GM18498 (cell line): ENCODE measurements at regions not wholly inside any gene's neighbourhood (a gene's known extent, or its start where the extent isn't known, plus 50 kb on each side); places are given as distances from the start of the nearest gene placed in this dataset.

ENCODE experiments used
- ATAC-seq: cut with Tn5 transposase; IDR thresholded peaks from one replicate; pipeline ENCODE4 v1.9.1; 2021; ENCODE audit warnings: mild to moderate bottlenecking, moderate library complexity; ENCODE audit not compliant: unreplicated experiment

DNA sequence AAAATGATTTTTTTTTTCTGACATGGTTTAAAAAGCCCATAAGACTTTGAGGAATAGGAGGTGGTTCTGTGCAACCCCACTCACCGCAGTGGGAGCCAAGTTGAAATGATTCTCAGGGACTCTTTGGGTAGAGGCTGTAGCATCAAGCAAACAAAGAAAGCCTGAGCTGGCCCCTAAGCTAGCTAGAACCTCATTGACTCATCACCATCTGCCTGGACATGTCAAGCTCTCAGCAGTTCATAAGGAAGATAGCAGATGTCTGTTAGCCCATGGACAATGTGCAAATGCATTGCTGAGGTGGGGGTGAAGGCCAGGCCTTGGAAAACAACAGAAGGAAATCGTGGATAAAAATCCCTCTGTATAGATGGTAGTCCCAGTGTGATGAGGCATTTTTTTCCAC lies 234.8 kb downstream of the NR2F2 start:
- ATAC-seq: no peak

DNA sequence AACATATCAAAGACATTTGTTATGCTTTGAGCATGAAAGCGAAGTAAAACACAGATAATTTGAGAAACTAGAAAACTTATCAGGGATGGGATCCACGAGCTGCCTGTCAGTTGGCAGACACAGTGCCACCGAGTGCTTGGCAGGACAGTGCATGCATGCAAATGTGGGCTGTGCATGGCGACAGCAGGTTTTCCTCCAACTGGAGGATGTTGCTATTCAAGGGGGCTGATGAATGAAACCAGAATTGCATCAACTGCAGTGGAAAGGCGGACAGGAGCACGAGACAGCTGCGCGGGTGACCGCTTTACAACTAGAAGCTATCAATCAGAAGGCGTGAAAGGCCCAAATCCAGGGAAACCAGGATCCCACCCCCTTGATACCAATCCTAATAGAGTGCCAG lies 244.3 kb downstream of the NR2F2 start:
- no peak for ATAC-seq

DNA sequence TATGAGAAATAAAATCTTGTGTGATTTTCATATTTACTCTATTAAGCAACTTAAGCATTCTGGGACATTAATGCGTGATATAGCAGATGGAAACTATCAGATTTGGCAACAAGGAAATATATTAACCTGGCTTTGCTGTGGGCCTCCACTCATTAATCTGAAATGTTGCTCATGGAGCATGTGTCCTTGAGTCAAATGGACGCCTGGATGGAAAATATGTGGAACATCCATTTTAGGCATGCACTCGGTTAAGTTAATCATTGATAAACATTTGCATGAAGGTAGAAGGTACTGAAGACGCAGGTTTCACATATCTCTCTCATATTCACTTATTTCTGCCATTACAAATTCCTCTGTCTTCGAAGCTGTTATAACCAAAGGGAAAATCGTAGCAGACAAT lies 246.1 kb downstream of the NR2F2 start:
- no peak for ATAC-seq

DNA sequence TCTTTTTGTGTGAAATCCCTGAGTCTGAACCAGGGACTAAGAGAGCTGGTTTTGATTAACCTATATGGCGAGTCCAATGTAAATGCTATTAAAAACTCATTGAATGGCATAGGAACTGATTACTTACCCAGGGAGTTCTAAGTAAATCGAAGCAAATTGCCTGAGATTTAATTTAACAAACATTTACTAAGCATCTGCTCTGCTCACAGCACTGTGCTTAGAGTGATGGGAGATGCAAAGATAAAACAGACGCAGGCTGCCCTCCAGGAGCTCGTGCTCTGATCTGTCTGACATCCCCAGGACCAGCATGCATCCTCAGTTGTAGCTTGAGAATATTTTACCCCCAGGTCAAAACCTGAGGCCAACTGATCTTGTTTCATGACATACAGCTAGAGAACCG lies 247.9 kb downstream of the NR2F2 start:
- no peak for ATAC-seq

DNA sequence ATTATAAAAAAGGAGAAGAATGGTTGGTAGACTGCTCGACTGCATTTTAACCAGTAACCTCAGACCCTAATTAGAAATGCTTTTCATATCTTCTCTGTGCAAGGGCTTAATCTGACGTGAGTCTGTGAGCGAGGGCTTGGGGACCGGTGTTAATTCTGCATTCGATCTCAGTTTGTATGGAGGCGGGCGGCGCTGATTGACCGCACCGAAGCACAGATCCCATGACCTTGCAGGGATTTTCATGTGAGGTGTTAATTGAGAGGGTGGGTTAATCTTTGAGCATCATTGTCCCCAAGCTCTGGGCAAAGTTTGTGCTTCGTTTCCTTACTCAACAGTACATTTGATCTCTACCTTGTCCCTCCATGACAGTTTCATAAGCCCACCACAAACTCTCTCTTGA lies 250.9 kb downstream of the NR2F2 start:
- no peak for ATAC-seq

DNA sequence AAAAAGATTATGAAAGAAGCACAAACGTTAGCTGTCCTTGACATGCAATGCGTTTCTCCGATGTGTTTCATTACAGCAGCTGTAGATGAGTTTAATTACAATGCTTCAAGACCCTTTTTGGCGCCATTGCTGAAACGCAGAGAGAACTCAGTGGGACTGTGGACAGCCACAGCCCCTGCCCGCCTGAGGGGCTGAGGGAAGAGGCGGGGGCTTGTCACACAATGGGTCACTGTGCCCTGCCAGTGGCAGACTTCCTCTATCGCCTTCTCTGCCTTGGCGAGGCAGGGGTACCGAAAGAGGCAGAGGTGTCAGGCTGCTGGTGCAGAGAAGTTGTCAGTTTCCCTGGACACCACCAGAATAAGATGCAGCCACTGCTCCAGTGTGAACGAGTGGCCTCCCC lies 252.0 kb downstream of the NR2F2 start:
- ATAC-seq: no peak

DNA sequence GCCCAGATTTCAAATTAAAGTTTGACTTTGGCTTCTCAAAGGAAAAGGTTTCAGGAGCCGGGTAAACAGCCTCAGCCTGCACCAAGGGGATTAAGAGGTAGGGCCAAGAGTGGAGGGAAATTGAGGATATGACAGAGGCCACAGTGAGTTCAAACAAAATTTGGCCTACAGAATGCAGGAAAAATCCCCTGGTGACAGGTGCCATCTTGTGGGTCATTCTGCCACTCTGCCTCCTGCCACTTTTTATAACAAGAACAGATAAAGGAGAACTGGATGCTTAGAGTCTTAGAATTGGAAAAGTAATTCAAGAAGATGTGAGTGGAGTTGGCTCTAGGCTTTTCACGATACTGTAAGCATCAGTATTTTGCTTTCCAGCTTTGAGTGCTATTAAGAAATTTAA lies 253.2 kb downstream of the NR2F2 start:
- ATAC-seq: no peak

DNA sequence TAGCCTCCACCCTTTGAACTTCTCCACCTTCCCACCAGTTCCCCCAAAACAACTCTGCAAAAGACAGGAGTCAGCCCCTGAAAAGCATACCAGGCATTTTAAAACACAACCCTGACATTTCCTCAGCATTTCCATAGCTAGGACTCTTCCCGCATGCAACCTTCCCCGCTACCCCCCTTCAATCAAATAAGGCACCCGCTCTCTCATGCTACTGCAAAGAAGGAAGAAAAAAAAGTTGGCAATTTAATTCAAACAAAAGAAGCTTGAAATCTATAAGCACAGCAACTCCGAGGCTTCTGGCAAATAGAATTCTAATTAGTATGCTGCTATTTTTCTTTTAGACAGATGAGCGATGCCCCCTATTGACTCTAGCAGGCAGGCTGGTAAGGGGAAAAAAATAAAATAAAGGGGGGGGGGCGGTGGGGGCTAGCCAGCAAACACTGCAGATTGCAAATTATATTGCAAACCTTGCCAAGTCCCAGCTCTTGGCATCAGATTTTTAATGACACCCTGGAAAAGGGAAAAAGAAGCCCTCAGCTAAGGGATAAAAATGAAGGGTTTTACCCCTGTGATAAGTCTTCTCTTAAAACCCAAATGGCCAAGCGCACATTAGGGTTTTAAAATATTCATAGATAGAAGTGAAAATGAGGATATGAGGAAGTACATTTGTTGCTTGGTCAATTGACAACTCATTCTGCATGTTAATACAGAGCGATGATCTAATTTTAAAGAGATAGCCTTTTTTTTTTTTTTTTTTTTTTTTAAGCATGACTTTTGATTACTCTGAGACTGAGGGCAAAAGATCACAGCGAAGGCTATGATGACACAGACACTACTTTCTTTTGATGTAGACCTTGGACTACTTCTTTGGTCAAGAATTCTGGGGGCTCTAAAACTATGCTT lies 255.2 kb downstream of the NR2F2 start:
- ATAC-seq: no peak

DNA sequence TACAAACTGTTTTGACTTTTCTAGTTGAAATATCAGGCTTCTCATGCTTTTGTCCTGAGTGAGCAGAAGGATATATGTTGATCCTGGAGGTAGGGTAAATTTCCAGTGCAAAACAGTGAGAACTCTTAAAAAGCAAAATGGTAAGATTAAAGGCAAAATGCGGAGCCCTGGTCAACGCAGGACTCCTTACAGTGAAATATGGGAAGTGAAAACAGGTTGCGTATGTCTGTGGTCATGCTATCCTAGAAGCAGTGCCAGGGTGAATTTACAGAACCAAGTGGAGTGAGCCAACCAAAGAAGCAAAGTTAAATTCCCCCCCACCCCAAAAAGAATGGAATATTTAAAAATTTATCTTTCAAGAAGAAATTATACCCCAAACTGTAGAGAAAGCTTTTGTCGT lies 256.4 kb downstream of the NR2F2 start:
- ATAC-seq: no peak

DNA sequence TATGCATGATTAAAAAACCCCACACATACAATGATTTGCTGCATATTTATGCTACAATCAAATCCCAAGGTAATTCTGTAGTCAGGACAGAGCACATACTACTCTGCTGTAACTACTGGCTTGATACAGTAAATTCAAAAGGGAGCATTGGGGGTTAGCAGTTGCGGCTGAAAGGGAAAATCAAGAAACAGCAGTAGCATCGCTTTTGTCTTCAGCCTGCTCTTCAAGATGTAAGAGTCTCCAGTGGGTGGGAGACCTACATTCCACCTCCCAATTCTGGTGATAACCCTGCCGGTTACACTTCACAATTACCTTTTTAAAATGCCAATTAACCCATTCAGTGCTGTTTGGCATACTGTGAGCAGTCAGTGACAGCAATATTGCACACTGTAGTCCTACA lies 259.4 kb downstream of the NR2F2 start:
- ATAC-seq: no peak

DNA sequence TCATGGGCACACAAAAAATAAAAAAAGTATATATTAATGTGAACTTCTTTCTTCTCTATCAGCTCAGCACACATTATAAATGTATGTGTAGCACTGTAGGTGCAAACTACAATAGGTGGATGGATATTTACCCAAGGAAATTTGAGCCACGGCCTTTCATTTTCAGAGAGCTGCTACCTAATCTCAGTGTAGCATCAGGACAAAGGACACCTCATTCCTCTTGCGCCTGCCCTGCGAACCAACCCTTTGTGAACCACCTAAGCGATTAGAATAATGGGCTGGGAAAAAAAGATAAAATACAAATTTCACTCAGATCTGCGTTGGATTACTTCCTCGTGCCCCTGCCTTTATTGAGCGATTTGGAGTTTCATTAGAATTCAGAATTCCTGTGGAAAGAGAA lies 263.2 kb downstream of the NR2F2 start:
- no peak for ATAC-seq

DNA sequence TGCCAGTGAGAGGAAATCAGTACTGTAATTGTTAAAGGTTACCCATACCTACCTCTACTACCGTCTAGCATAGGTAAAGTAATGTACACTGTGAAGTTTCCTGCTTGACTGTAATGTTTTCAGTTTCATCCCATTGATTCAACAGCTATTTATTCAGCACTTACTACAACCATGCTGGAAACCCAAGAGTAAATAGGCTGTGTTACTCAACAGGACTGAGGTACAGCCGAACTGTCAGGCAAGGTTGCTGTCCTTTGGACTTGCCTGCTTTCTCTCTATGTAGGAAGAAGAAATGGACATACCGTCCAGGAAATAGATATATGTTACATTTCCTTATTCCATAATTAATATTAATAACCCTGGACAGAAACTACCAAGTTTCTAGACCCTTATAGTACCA lies 265.5 kb downstream of the NR2F2 start:
- no peak for ATAC-seq

DNA sequence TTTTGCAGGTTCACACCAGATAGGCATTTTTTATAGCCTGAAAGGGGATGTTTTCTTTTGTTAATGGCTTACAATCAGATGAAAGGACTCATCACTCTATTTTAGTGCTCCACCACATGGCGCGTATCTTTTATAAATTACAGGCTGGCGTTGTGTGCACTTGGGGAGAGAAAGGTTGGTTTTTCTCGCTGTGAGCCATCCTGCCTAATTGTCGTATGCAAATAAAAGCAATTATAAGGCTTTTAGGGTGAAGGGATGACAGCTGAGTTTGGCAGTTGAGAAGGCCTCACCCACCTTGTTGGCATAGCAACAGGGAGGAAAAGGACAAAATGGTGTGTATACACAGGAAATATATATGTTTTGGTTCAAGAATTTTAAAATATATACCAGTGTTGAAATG lies 268.0 kb downstream of the NR2F2 start:
- ATAC-seq: no peak

DNA sequence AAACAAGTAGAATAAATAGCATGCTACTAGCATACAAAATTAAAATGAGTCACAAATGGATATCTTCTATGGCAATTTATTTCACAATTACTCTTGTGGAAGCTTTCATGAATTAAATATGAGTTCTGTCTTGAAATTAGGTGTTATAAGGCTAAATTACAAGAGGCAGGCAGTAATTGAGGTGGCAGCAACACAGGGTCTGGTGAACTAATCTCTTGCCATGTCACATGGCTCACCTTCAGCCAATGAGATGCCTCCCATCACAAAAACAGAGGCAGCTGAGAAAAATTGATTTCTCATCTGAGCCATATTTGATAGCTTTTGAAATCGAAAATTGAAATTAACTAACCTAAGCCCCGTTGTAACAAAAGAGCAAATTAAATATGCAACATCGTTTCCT lies 268.8 kb downstream of the NR2F2 start:
- no peak for ATAC-seq

DNA sequence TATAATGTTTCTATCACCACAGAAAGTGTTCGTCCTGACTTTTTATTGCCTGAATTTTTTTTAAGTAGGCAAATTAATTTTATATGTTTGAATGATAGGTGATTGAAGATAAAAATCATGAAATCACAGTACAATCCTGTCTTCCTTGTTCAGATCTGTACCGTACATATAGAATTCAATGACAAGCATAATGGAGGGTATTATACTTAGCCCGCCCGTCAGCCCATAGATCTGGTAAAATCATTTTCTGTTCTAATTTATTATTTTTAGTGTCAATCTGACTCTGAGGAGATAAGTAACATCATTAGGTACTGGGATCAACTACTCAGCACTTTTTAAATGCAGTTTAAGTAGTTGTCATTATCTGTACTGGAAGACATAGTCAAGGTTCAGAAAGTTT lies 269.9 kb downstream of the NR2F2 start:
- no peak for ATAC-seq

DNA sequence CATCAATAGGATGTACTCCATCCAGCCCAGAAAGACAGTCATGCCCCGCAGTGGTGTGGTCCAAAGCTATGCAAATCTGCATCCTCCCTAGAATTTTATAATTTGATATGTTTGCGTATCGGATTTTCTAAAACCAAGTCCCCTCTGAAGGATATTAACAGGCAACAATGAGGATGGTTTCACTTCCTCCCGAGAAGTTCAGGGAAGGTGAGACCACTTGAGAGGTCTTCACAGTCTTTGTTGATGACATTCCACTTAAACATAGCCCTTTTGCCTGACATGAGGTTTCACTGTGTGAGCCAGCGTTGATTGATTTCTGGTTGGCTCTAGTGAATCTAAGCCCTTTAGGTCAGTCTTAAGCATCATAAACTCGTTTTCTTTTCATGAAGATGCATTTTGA lies 276.1 kb downstream of the NR2F2 start:
- no peak for ATAC-seq

DNA sequence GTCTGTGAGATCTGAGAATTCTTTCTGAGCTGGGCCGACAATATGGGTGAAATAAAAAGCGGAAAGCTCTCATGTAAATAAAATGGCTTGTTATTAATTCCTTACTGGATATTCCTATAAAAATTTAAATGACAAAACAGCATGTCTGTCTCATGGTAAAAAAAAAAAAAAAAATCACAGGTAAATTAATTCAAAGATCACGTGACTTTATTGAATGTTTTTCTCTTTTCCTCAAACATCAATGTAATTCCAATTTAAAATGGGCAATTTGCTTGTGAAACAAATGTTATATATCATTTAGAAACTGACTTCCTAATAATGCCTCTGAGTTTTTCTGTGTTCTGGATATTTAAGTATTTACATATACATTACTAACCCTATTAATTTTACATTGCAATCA lies 280.3 kb downstream of the NR2F2 start:
- ATAC-seq: no peak

DNA sequence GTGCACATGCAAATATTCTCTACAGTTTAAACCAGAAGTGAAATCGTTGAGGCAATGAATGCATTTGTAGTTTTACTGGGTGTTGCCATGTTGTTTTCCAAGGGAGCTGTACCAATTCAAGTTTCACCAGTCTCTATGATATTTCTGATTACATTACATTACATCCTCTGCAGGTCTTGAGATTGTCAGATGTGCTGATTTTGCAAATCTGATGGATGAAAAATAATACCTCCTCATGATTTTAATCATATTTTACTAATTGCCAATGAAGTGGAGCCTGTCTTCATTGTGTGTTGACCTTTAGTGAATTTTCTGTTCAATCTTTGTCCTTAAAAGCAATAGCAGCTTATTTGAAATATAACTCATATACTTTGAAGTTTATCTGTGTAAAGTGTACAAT lies 282.4 kb downstream of the NR2F2 start:
- ATAC-seq: no peak

DNA sequence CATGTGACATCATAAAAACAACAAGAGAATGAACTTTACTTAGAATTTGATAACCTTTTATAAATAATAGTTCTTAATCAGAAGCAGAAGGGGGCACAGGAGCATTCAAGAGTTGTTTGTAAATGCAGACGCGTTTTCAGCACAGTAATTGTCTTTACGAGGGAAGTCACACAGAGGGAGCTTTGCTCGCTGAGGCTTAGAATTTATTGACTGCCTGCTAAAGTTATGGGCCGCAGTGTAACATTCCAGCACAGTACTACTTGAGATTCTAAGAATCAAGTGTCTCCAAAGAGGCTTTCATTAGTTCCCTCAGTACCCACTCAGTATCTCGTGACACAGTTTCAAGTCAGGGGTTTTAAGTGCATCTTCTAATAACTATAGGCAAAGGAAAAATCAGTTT lies 288.7 kb downstream of the NR2F2 start:
- no peak for ATAC-seq

DNA sequence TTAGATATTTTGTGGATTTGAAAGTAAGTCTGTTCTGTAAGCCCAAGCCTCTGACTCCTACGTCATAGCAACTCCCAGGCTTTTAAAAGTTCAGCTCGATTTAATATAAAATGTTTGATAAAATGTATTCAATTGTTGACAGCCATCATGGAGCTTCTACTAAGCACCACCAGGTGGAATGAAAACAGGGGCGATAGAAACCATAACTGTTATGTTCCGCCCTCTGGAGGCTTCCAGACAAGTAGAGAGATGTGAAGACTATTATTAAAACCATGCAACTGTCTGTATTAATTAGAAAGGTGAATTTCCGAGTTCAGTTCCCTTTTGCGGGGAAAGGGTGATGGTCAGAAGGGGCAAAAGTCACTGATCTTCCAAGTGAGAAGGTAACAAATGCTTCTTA lies 292.2 kb downstream of the NR2F2 start:
- ATAC-seq: no peak

DNA sequence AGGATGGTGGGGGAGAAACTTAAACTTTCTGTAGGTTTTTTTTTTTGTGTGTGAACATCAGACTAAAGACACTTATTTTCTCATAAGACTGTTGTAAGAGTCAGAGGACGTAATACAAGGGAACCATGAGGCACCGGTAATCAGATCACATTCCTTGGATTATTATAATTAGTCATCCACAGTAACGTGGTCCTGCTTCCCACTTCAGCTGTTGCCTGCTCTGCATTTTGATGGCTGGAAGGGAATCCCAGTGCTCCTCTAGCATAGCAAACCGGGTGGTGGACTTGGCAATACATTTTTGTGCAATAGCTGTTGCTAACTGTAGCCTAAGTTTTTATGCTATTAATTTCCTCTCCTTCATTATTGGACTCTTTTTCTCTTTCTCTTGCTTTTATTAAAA lies 294.8 kb downstream of the NR2F2 start:
- no peak for ATAC-seq

DNA sequence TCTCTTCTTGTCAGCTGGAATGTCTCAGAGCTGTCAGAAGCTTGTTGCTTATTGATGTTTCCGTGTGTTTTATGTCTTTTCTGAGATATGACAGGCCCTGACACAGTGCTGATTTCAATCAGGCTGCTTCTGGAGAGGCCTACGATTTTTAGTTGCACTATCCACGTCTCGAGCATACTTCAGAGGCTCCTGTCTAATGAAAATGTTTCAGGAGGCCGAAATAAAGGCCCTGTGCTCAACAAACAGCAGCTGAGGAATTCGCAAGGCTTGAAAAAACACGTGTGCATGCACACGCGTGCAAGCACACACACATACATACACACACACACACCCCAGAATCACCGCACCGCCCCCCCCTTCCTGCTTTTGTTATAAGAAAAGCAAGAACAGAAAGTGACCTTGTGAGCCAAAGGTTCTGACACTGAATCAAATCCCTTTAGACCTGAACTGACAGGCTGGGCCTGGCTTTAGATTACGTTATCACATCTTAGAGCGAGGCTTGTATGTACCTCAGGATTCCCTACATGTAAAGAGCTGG lies 296.6 kb downstream of the NR2F2 start:
- ATAC-seq: no peak

DNA sequence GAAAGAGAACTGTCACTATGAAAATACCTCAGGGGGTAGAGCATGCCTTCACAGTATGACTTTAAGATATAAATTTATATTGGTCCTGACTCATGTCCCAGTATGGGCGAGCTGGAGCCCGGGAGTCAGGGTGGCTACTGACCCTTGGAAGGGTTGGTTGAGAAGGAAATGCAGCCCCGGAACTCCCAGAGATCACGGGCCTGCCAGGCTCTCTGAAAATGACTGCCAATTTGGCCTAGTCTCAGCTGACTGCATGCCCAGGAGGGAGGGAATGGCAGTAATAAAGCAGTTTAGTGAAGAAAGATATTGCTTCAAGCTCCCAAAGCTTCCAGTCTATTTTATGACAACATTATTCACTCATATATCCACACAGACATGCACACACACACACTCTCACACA lies 299.0 kb downstream of the NR2F2 start:
- ATAC-seq: no peak
